Testis (tissue), 2 donors: ENCODE measurements at regions not wholly inside any gene's neighbourhood (a gene's known extent, or its start where the extent isn't known, plus 50 kb on each side); places are given as distances from the start of the nearest gene placed in this dataset.

Experiments
- POLR2A ChIP-seq: fragments of 450-650 bp; IDR thresholded peaks from one replicate; pipeline ENCODE4 v1.6.1; 2017; ENCODE audit warnings: antibody characterized with exemption, mild to moderate bottlenecking, moderate library complexity
- TF ChIP-seq, protein P1 (sequence below), 3 experiments: fragments of 450-650 bp in 2 of 3; fragments of 200-600 bp in 1 of 3; sonication (generic) in 1 of 3; IDR thresholded peaks; one replicate each; pipeline ENCODE4 v1.5.1; 2016 to 2019; ENCODE audit warnings: antibody characterized with exemption in 3 of 3, mild to moderate bottlenecking in 2 of 3, moderate library complexity in 1 of 3

DNA sequence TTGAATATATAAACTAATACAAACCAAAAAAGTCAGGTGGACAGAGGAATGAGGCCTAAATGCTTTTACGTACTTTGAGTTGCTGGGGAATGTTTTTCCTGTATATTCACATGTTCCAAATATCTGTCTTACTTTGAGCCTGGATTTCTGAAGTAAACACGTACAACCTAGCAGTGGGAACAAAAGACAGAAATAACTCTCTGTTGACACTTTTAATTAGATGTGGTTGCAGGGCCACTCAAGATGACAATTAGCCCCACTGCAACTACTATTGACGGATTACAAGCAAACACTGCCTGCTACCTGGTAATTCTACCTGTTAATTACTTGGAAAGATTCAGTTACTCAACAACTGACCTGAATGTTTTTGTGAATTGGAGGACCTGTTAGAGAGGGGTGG lies 196.9 kb downstream of the TTLL7 start:
- TF ChIP-seq, protein P1, sequence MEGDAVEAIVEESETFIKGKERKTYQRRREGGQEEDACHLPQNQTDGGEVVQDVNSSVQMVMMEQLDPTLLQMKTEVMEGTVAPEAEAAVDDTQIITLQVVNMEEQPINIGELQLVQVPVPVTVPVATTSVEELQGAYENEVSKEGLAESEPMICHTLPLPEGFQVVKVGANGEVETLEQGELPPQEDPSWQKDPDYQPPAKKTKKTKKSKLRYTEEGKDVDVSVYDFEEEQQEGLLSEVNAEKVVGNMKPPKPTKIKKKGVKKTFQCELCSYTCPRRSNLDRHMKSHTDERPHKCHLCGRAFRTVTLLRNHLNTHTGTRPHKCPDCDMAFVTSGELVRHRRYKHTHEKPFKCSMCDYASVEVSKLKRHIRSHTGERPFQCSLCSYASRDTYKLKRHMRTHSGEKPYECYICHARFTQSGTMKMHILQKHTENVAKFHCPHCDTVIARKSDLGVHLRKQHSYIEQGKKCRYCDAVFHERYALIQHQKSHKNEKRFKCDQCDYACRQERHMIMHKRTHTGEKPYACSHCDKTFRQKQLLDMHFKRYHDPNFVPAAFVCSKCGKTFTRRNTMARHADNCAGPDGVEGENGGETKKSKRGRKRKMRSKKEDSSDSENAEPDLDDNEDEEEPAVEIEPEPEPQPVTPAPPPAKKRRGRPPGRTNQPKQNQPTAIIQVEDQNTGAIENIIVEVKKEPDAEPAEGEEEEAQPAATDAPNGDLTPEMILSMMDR (IDR thresholded peaks at IDR 0.05), result no peak
- no peak for TF ChIP-seq POLR2A
